Aorta (tissue), 5 donors: ENCODE measurements at regions not wholly inside any gene's neighbourhood (a gene's known extent, or its start where the extent isn't known, plus 50 kb on each side); places are given as distances from the start of the nearest gene placed in this dataset.

Experiments used
- ATAC-seq: fragments of 200-7000 bp; cut with Tn5 transposase; one replicate; pipeline ENCODE4 v1.9.1; 2022; ENCODE audit warnings: moderate library complexity; ENCODE audit not compliant: low FRiP score
- DNase-seq, 2 donors: peaks; one replicate each; pipeline ENCODE4 v3.0.0-alpha.2; 2020
- H3K27ac ChIP-seq, 2 donors: one replicate each; pipeline ENCODE4 v1.5.1; 2013; ENCODE audit warnings: low read length in 2 of 2, mild to moderate bottlenecking in 2 of 2, moderate library complexity in 2 of 2, control low read depth in 1 of 2, inconsistent platforms in 1 of 2, low read depth in 1 of 2
- H3K27me3 ChIP-seq, 2 donors: one replicate each; pipeline ENCODE4 v1.6.1; 2013; ENCODE audit warnings: control low read depth in 1 of 2, low read length in 1 of 2, mild to moderate bottlenecking in 1 of 2, moderate library complexity in 1 of 2; ENCODE audit not compliant: insufficient read depth in 2 of 2, control insufficient read depth in 1 of 2
- H3K36me3 ChIP-seq, 2 donors: one replicate each; pipeline ENCODE4 v1.6.1; 2013; ENCODE audit warnings: control low read depth in 1 of 2, low read length in 1 of 2, mild to moderate bottlenecking in 1 of 2; ENCODE audit not compliant: insufficient read depth in 2 of 2, control insufficient read depth in 1 of 2
- H3K4me1 ChIP-seq, 2 donors: one replicate each; pipeline ENCODE4 v1.6.1; 2013; ENCODE audit warnings: low read length in 2 of 2, control low read depth in 1 of 2, mild to moderate bottlenecking in 1 of 2, moderate library complexity in 1 of 2; ENCODE audit not compliant: insufficient read depth in 2 of 2, control insufficient read depth in 1 of 2
- H3K4me3 ChIP-seq, 2 donors: one replicate each; pipeline ENCODE4 v1.5.1; 2013; ENCODE audit warnings: low read length in 2 of 2, control low read depth in 1 of 2, mild to moderate bottlenecking in 1 of 2
- H3K9me3 ChIP-seq: one replicate; pipeline ENCODE4 v1.6.1; 2013; ENCODE audit warnings: mild to moderate bottlenecking, low read length; ENCODE audit not compliant: control insufficient read depth
- WGBS, 2 donors: extraction: QIAGEN DNeasy Blood & Tissue Kit; methylation state at CpG; one replicate each; pipeline ENCODE4 v1.1.7; 2013; 5-methylcytosine and 5-hydroxymethylcytosine counted together
- intact Hi-C, 2 donors: fragments of 100-400 bp; cut with DNase I; formaldehyde crosslinking; loops; one replicate each; pipeline versions ENCODE4 v1.14.2 to v1.15.0; 2022
- donor health status: healthy with polysubstance abuse.
- donor health status: Bipolar disorder and iron deficiency.
- donor health status: DM: no; HTN: no; CAD: no.
- donor health status: DM: no; HTN: no; CAD: no.
- donor health status: DM: yes; HTN: yes; CAD: no.

DNA sequence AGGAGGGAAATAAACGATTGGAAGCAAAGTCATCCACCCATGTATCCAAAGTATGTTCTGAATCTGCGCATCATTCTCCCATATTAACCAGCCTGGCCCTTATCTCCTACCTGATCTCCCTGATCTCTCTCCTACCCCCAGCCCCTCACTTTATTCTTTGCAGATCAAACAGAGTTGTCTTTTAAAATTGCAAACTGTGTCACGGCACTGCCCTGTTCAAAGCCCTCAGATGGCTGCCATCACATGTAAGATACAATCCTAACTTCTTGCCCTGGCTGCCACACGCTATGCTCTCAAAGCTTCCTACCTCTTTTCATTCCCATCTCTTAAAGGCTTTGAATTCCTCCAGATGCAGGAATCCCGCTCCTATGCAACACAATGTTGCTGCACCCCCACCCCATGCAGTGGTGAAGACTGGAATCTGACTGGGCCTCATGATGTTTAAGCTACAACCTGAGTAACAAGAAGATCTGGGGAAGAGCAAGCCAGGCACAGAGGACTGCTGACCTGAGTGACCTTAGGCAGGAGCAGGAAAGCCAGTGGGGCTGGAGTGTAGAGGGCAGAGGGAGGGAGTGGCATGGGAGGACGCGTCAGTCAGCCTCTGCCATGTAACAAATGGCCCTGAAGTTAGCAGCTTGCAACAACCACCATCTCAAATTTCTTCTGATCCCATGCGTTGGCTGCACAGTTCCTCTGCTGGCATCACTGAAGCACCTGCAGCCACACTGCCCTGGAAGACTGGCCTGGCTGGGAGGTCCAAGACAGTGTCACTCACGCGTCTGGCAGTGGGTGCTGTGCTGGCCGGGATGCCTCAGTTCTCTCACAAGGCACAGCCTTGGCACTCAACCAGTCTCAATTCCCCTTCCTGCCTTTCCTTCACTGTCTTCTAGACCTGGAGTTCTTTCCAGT lies 382.8 kb downstream of the BCL11B start:
- no peak overlapping the region for H3K4me3 ChIP-seq
- ATAC-seq (no peak), DNase-seq (peak in 1 of 2 donors; percentile 64)
- intact Hi-C loops: no loop called here
- no peak overlapping the region for H3K27ac ChIP-seq
- no peaks in the 10 kb centered on the region for H3K4me1 ChIP-seq
- WGBS, 2 donors: 94 to 95% methylated on average over 11 of the region's 11 CpGs
- H3K36me3 ChIP-seq: no peaks in the 10 kb centered on the region
- H3K27me3 ChIP-seq: no peaks in the 10 kb centered on the region
- H3K9me3 ChIP-seq: peaks cover 2% of the 10 kb centered on the region

- DNase-seq (peak in 1 of 2 donors; percentile 46), ATAC-seq (no peak)
- WGBS, 2 donors: 94 to 95% methylated on average over 8 of the region's 8 CpGs
- Histone ChIP-seq H3K27me3 (no peaks in the 10 kb centered on the region), H3K4me3 (no peak overlapping the region), H3K27ac (no peak overlapping the region), H3K4me1 (no peaks in the 10 kb centered on the region), H3K9me3 (peaks cover 2% of the 10 kb centered on the region), H3K36me3 (no peaks in the 10 kb centered on the region)
- intact Hi-C loops: no loop called here
Measured at GRCh38 chr14:98889836-98890185, 382.2 kb downstream of the BCL11B start.

- Histone ChIP-seq H3K9me3 (peaks cover 2% of the 10 kb centered on the region), H3K27ac (no peak overlapping the region), H3K4me3 (no peak overlapping the region), H3K27me3 (no peaks in the 10 kb centered on the region), H3K36me3 (no peaks in the 10 kb centered on the region), H3K4me1 (no peaks in the 10 kb centered on the region)
- 71 to 72% methylated on average over 13 of the region's 13 CpGs for WGBS, 2 donors
- DNase-seq (peak in 1 of 2 donors; percentile 23), ATAC-seq (no peak)
- intact Hi-C loops: no loop called here
Measured at GRCh38 chr14:98890556-98891340, 381.2 kb downstream of the BCL11B start.

DNA sequence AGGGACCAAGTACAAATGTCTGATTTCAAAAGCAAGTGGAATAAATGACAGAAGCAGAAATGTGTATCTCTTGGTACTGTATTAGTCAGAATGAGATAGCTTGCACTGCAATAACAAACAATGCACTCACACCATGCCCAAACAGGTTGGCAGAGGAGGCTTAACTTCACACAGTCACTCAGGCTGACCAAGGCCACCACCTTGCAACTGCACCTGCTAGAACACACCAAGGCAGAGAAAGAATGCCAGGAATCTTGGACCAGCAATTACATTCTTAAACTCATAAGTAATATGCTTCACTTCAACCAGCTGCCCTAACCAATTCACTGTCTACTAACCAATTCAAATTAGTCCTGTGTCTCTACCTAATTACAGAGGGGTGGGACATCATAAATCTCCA lies 378.3 kb downstream of the BCL11B start:
- DNase-seq (peak in 1 of 2 donors; percentile 8), ATAC-seq (no peak)
- no peak overlapping the region for H3K27ac ChIP-seq
- H3K36me3 ChIP-seq: no peaks in the 10 kb centered on the region
- intact Hi-C loops: no loop called here
- no peak overlapping the region for H3K4me3 ChIP-seq
- no peaks in the 10 kb centered on the region for H3K4me1 ChIP-seq
- peaks cover 2% of the 10 kb centered on the region for H3K9me3 ChIP-seq
- H3K27me3 ChIP-seq: no peaks in the 10 kb centered on the region

GRCh38 chr14:98894600-98894999 lies 377.4 kb downstream of the BCL11B start:
- Histone ChIP-seq H3K27me3 (no peaks in the 10 kb centered on the region), H3K36me3 (no peaks in the 10 kb centered on the region), H3K27ac (no peak overlapping the region), H3K4me1 (no peaks in the 10 kb centered on the region), H3K9me3 (no peaks in the 10 kb centered on the region), H3K4me3 (no peak overlapping the region)
- intact Hi-C loops: no loop called here
- whole genome bisulfite sequencing, 2 donors: 30 to 34% methylated on average over 5 of the region's 5 CpGs
- DNase-seq (peak in 1 of 2 donors; percentile 71), ATAC-seq (no peak)

- WGBS, 2 donors: 69 to 79% methylated on average over 5 of the region's 5 CpGs
- intact Hi-C loops: no loop called here
Measured at GRCh38 chr14:98896449-98896848, 375.5 kb downstream of the BCL11B start.

GRCh38 chr14:98897605-98898309 lies 374.2 kb downstream of the BCL11B start:
- H3K4me3 ChIP-seq: no peak overlapping the region
- DNase-seq (peak in 1 of 2 donors; percentile 26), ATAC-seq (no peak)
- no peaks in the 10 kb centered on the region for H3K4me1 ChIP-seq
- 86% methylated on average over 7 of the region's 7 CpGs for WGBS, 2 donors
- H3K36me3 ChIP-seq: no peaks in the 10 kb centered on the region
- H3K9me3 ChIP-seq: no peaks in the 10 kb centered on the region
- H3K27me3 ChIP-seq: no peaks in the 10 kb centered on the region
- H3K27ac ChIP-seq: no peak overlapping the region
- intact Hi-C loops: no loop called here

More at GRCh38 chr14:98896449-98896848, 375.5 kb downstream of the BCL11B start:
- no peak overlapping the region for H3K4me3 ChIP-seq
- H3K9me3 ChIP-seq: no peaks in the 10 kb centered on the region
- DNase-seq: peak in 1 of 2 donors; percentile 3
- H3K27ac ChIP-seq: no peak overlapping the region
- H3K36me3 ChIP-seq: no peaks in the 10 kb centered on the region
- no peak for ATAC-seq
- no peaks in the 10 kb centered on the region for H3K4me1 ChIP-seq
- no peaks in the 10 kb centered on the region for H3K27me3 ChIP-seq

- Histone ChIP-seq H3K4me3 (no peak overlapping the region), H3K4me1 (no peaks in the 10 kb centered on the region), H3K36me3 (no peaks in the 10 kb centered on the region), H3K9me3 (no peaks in the 10 kb centered on the region), H3K27me3 (no peaks in the 10 kb centered on the region), H3K27ac (no peak overlapping the region)
- intact Hi-C loops: no loop called here
- ATAC-seq (no peak), DNase-seq (peak in 1 of 2 donors; percentile 55)
- WGBS, 2 donors: 75 to 78% methylated on average over 9 of the region's 9 CpGs
Measured at GRCh38 chr14:98899441-98899840, 372.6 kb downstream of the BCL11B start.
